H9 (cell line): ENCODE measurements at regions not wholly inside any gene's neighbourhood (a gene's known extent, or its start where the extent isn't known, plus 50 kb on each side); places are given as distances from the start of the nearest gene placed in this dataset.

Source experiments
- DNase-seq: peaks from one replicate; pipeline ENCODE4 v3.0.0-alpha.2; 2017
- H2AFZ ChIP-seq: one replicate; pipeline ENCODE4 v1.6.1; 2013; ENCODE audit warnings: mild to moderate bottlenecking, low read length, control low read depth, moderate library complexity
- H2AK5ac ChIP-seq: 2 replicates; pipeline ENCODE4 v1.6.1; 2013; ENCODE audit warnings: low read length, control low read depth, mixed read lengths; ENCODE audit not compliant: insufficient read length
- H2BK120ac ChIP-seq: one replicate; pipeline ENCODE4 v1.6.1; 2013; ENCODE audit warnings: low read depth, mild to moderate bottlenecking, low read length, control low read depth, inconsistent platforms; ENCODE audit not compliant: poor library complexity, severe bottlenecking
- H2BK12ac ChIP-seq: 2 replicates; pipeline ENCODE4 v1.6.1; 2013; ENCODE audit warnings: low read length, control low read depth, mixed read lengths, low read depth; ENCODE audit not compliant: insufficient read length
- H2BK15ac ChIP-seq: 2 replicates; pipeline ENCODE4 v1.6.1; 2013; ENCODE audit warnings: low read depth, low read length, control low read depth
- H2BK20ac ChIP-seq: one replicate; pipeline ENCODE4 v1.6.1; 2013; ENCODE audit warnings: low read depth, mild to moderate bottlenecking, low read length, control low read depth, inconsistent platforms; ENCODE audit not compliant: poor library complexity, severe bottlenecking
- H2BK5ac ChIP-seq: 2 replicates; pipeline ENCODE4 v1.6.1; 2013; ENCODE audit warnings: low read length, control low read depth, mixed read lengths; ENCODE audit not compliant: insufficient read length
- H3K14ac ChIP-seq: 2 replicates; pipeline ENCODE4 v1.6.1; 2013; ENCODE audit warnings: low read length, control low read depth; ENCODE audit not compliant: insufficient read depth
- H3K18ac ChIP-seq: 2 replicates; pipeline ENCODE4 v1.6.1; 2013; ENCODE audit warnings: low read depth, mild to moderate bottlenecking, mixed read lengths, low read length, control low read depth; ENCODE audit not compliant: insufficient read length
- H3K23ac ChIP-seq: 2 replicates; pipeline ENCODE4 v1.6.1; 2013; ENCODE audit warnings: low read length, control low read depth, mixed read lengths, low read depth; ENCODE audit not compliant: insufficient read length
- H3K23me2 ChIP-seq: 2 replicates; pipeline ENCODE4 v1.6.1; 2013; ENCODE audit warnings: low read depth, mild to moderate bottlenecking, mixed read lengths, low read length, control low read depth; ENCODE audit not compliant: insufficient read length, poor library complexity, severe bottlenecking
- H3K27ac ChIP-seq: 2 replicates; pipeline ENCODE4 v1.5.1; 2013; ENCODE audit warnings: low read length, control low read depth, mixed read lengths, low read depth; ENCODE audit not compliant: insufficient read length
- H3K27me3 ChIP-seq: 2 replicates; pipeline ENCODE4 v1.6.1; 2013; ENCODE audit warnings: low read length, control low read depth, inconsistent platforms; ENCODE audit not compliant: insufficient read depth
- H3K4ac ChIP-seq: 2 replicates; pipeline ENCODE4 v1.6.1; 2013; ENCODE audit warnings: low read depth, mild to moderate bottlenecking, control low read depth, inconsistent platforms, low read length, moderate library complexity
- H3K4me1 ChIP-seq: 2 replicates; pipeline ENCODE4 v1.6.1; 2013; ENCODE audit warnings: low read length, control low read depth, inconsistent platforms; ENCODE audit not compliant: insufficient read depth
- H3K4me2 ChIP-seq: 2 replicates; pipeline ENCODE4 v1.6.1; 2013; ENCODE audit warnings: low read length, control low read depth, mixed read lengths; ENCODE audit not compliant: insufficient read length, insufficient read depth
- H3K56ac ChIP-seq: 2 replicates; pipeline ENCODE4 v1.6.1; 2013; ENCODE audit warnings: low read depth, mild to moderate bottlenecking, mixed read lengths, low read length, control low read depth; ENCODE audit not compliant: insufficient read length
- H3K79me1 ChIP-seq: 2 replicates; pipeline ENCODE4 v1.6.1; 2013; ENCODE audit warnings: low read depth, mild to moderate bottlenecking, moderate library complexity, low read length, control low read depth, inconsistent platforms; ENCODE audit not compliant: insufficient read depth, poor library complexity, severe bottlenecking
- H3K79me2 ChIP-seq: 2 replicates; pipeline ENCODE4 v1.6.1; 2013; ENCODE audit warnings: low read length, control low read depth, inconsistent platforms; ENCODE audit not compliant: insufficient read depth
- H3K9ac ChIP-seq: 2 replicates; pipeline ENCODE4 v1.6.1; 2013; ENCODE audit warnings: low read length, control low read depth, mixed read lengths; ENCODE audit not compliant: insufficient read length; ENCODE audit errors: extremely low read depth
- H3K9me3 ChIP-seq: one replicate; pipeline ENCODE4 v1.6.1; 2013; ENCODE audit warnings: low read depth, low read length, inconsistent platforms; ENCODE audit not compliant: control insufficient read depth
- H3T11ph ChIP-seq: one replicate; pipeline ENCODE4 v1.6.1; 2013; ENCODE audit warnings: mild to moderate bottlenecking, low read length, control low read depth, inconsistent platforms
- H4K20me1 ChIP-seq: one replicate; pipeline ENCODE4 v1.6.1; 2013; ENCODE audit not compliant: control insufficient read depth, insufficient read length, insufficient read depth
- H4K5ac ChIP-seq: 2 replicates; pipeline ENCODE4 v1.6.1; 2013; ENCODE audit warnings: low read depth, mild to moderate bottlenecking, mixed read lengths, low read length, control low read depth; ENCODE audit not compliant: insufficient read length
- H4K8ac ChIP-seq: replicated peaks from 2 replicates; pipeline ENCODE4 v1.6.1; 2013; ENCODE audit warnings: low read length, control low read depth, mixed read lengths, low read depth; ENCODE audit not compliant: insufficient read length
- H4K91ac ChIP-seq: 2 replicates; pipeline ENCODE4 v1.6.1; 2013; ENCODE audit warnings: low read depth, mild to moderate bottlenecking, moderate library complexity, mixed read lengths, low read length, control low read depth; ENCODE audit not compliant: insufficient read length
- H3K27ac Mint-ChIP-seq, 3 experiments: 2 replicates in 2 of 3; 3 replicates in 1 of 3; pipeline ENCODE4 v1.8.0; 2020 to 2021; ENCODE audit warnings: mixed read lengths in 3 of 3, mild to moderate bottlenecking in 1 of 3, moderate library complexity in 1 of 3
- H3K27me3 Mint-ChIP-seq: 2 replicates; pipeline ENCODE4 v1.8.0; 2021; ENCODE audit warnings: low read depth, mild to moderate bottlenecking, moderate library complexity, mixed read lengths
- H3K36me3 Mint-ChIP-seq, 3 experiments: 2 replicates in 2 of 3; 3 replicates in 1 of 3; pipeline ENCODE4 v1.8.0; 2020 to 2021; ENCODE audit warnings: low read depth in 3 of 3, mixed read lengths in 3 of 3; ENCODE audit not compliant: insufficient read depth in 1 of 3
- H3K4me1 Mint-ChIP-seq, 2 experiments: 2 replicates each; pipeline ENCODE4 v1.8.0; 2020; ENCODE audit warnings: mixed read lengths in 2 of 2
- H3K4me3 Mint-ChIP-seq, 2 experiments: 2 replicates in 1 of 2; 3 replicates in 1 of 2; pipeline ENCODE4 v1.8.0; 2020 to 2021; ENCODE audit warnings: mild to moderate bottlenecking in 2 of 2, mixed read lengths in 2 of 2, moderate library complexity in 1 of 2
- H3K9me3 Mint-ChIP-seq, 2 experiments: 2 replicates in 1 of 2; 3 replicates in 1 of 2; pipeline ENCODE4 v1.8.0; 2020; ENCODE audit warnings: mild to moderate bottlenecking in 2 of 2, mixed read lengths in 2 of 2, moderate library complexity in 1 of 2
- CTCF ChIP-seq: fragments of 200-600 bp; sonication (generic); conservative IDR thresholded peaks from 3 replicates; pipeline ENCODE4 v1.8.0; 2021; ENCODE audit warnings: antibody characterized with exemption, mild to moderate bottlenecking
- WGBS: extraction: QIAGEN DNeasy Blood & Tissue Kit; methylation state at CpG from one replicate; pipeline ENCODE4 v1.1.7; 2013; ENCODE audit warnings: missing lambda C conversion rate, low lambda C conversion rate, mixed read lengths; ENCODE audit not compliant: insufficient read length; ENCODE audit errors: extremely low coverage; 5-methylcytosine and 5-hydroxymethylcytosine counted together

- peaks cover 6% of the 10 kb centered on the region for H3K23me2 ChIP-seq
- H3K9ac ChIP-seq = no peak overlapping the region
- no peak overlapping the region for H4K91ac ChIP-seq
- no peak overlapping the region for H2BK12ac ChIP-seq
- H3K27ac ChIP-seq = no peak overlapping the region
- Mint-ChIP-seq H3K36me3 (no peaks in the 10 kb centered on the region; a peak in 2 of 7 replicates), H3K9me3 (no peaks in the 10 kb centered on the region; a peak in 1 of 5 replicates), H3K4me3 (no peak overlapping the region), H3K4me1 (peaks cover 10 to 19% of the 10 kb centered on the region in 2 experiments), H3K27me3 (peaks cover 57% of the 10 kb centered on the region), H3K27ac (no peak overlapping the region)
- no peak overlapping the region for H2BK5ac ChIP-seq
- no peak overlapping the region for H3K56ac ChIP-seq
- DNase-seq = no peak
- H4K5ac ChIP-seq = no peak overlapping the region
- peaks cover 3% of the 10 kb centered on the region; the same call in 1 of the 2 replicates for H3K4me1 ChIP-seq
- no peak overlapping the region for H3K14ac ChIP-seq
- no peak overlapping the region for H2BK15ac ChIP-seq
- no peak for TF ChIP-seq CTCF
- no peaks in the 10 kb centered on the region for H3K79me2 ChIP-seq
- H2AFZ ChIP-seq = no peak overlapping the region
- H3K4ac ChIP-seq = no peak overlapping the region
- H2BK20ac ChIP-seq = no peak overlapping the region
- H3K4me2 ChIP-seq = peak overlapping the region; percentile 63
- H3K9me3 ChIP-seq = no peaks in the 10 kb centered on the region
- H4K20me1 ChIP-seq = no peaks in the 10 kb centered on the region
- WGBS = no CpG with 5 or more reads among the region's 9 CpGs
- no peak overlapping the region for H2AK5ac ChIP-seq
- H3K23ac ChIP-seq = no peak overlapping the region
- H3K18ac ChIP-seq = no peak overlapping the region
- H3K27me3 ChIP-seq = no peaks in the 10 kb centered on the region
- H2BK120ac ChIP-seq = no peak overlapping the region
- H4K8ac ChIP-seq = no peak overlapping the region
- H3T11ph ChIP-seq = no peak overlapping the region
- H3K79me1 ChIP-seq = no peaks in the 10 kb centered on the region
Observed at GRCh38 chr2:176491172-176491904, 222.1 kb downstream of the MTX2 start.
